CD8-positive, alpha-beta memory T cell (primary cell): ENCODE measurements at regions not wholly inside any gene's neighbourhood (a gene's known extent, or its start where the extent isn't known, plus 50 kb on each side); places are given as distances from the start of the nearest gene placed in this dataset.
A peak's percentile ranks its signal among the peaks of the same experiment; 100 is the strongest.

ENCODE experiments used
- CTCF ChIA-PET: fragments of 350-600 bp; sonication (Branson Sonifier 250); formaldehyde crosslinking; loops from one replicate; lab custom pipeline; 2021; ENCODE audit warnings: antibody characterized with exemption; lab: Charles Lee
- POLR2A ChIA-PET: fragments of 350-600 bp; sonication (Branson Sonifier 250); formaldehyde crosslinking; loops from one replicate; lab custom pipeline; 2021; ENCODE audit warnings: antibody characterized with exemption; lab: Charles Lee
- DNase-seq, 5 donors: peaks; one replicate each; pipeline versions ENCODE4 v3.0.0 to v3.0.0-alpha.2; 2020 to 2022; ENCODE audit warnings: mixed read lengths in 1 of 5
- H3K27ac ChIP-seq: one replicate; pipeline ENCODE4 v1.7.0; 2013; ENCODE audit warnings: low read depth, mild to moderate bottlenecking, low read length, moderate library complexity
- H3K27me3 ChIP-seq: 2 replicates; pipeline ENCODE4 v1.7.0; 2013; ENCODE audit warnings: low read length, mild to moderate bottlenecking; ENCODE audit not compliant: insufficient read depth, poor library complexity, severe bottlenecking
- H3K36me3 ChIP-seq: 2 replicates; pipeline ENCODE4 v1.7.0; 2013; ENCODE audit warnings: mild to moderate bottlenecking, low read length, moderate library complexity; ENCODE audit not compliant: insufficient read depth
- H3K4me1 ChIP-seq: 2 replicates; pipeline ENCODE4 v1.7.0; 2013; ENCODE audit warnings: mild to moderate bottlenecking, low read length, moderate library complexity; ENCODE audit not compliant: insufficient read depth
- H3K4me3 ChIP-seq: 2 replicates; pipeline ENCODE4 v1.7.0; 2013; ENCODE audit warnings: mild to moderate bottlenecking, low read length
- H3K9me3 ChIP-seq: 2 replicates; pipeline ENCODE4 v1.7.0; 2013; ENCODE audit warnings: mild to moderate bottlenecking, low read length
- H3K27ac Mint-ChIP-seq, 8 donors: one replicate each; pipeline ENCODE4 v1.8.0; 2020 to 2021; ENCODE audit warnings: mixed read lengths in 8 of 8, mild to moderate bottlenecking in 6 of 8, inconsistent platforms in 3 of 8, moderate library complexity in 3 of 8
- H3K27me3 Mint-ChIP-seq, 2 donors: one replicate each; pipeline ENCODE4 v1.8.0; 2020 to 2021; ENCODE audit warnings: mixed read lengths in 2 of 2, mild to moderate bottlenecking in 1 of 2, moderate library complexity in 1 of 2
- H3K36me3 Mint-ChIP-seq, 3 donors: one replicate each; pipeline ENCODE4 v1.8.0; 2020 to 2021; ENCODE audit warnings: mixed read lengths in 3 of 3, inconsistent platforms in 1 of 3, mild to moderate bottlenecking in 1 of 3
- H3K4me1 Mint-ChIP-seq, 3 donors: one replicate each; pipeline ENCODE4 v1.8.0; 2020 to 2021; ENCODE audit warnings: mixed read lengths in 3 of 3, inconsistent platforms in 1 of 3, mild to moderate bottlenecking in 1 of 3
- H3K4me3 Mint-ChIP-seq, 7 donors: one replicate each; pipeline ENCODE4 v1.8.0; 2020 to 2021; ENCODE audit warnings: mixed read lengths in 7 of 7, mild to moderate bottlenecking in 6 of 7, moderate library complexity in 4 of 7, inconsistent platforms in 2 of 7
- H3K9me3 Mint-ChIP-seq, 5 donors: one replicate each; pipeline ENCODE4 v1.8.0; 2020 to 2022; ENCODE audit warnings: mixed read lengths in 5 of 5, mild to moderate bottlenecking in 3 of 5, moderate library complexity in 2 of 5, inconsistent platforms in 1 of 5

DNA sequence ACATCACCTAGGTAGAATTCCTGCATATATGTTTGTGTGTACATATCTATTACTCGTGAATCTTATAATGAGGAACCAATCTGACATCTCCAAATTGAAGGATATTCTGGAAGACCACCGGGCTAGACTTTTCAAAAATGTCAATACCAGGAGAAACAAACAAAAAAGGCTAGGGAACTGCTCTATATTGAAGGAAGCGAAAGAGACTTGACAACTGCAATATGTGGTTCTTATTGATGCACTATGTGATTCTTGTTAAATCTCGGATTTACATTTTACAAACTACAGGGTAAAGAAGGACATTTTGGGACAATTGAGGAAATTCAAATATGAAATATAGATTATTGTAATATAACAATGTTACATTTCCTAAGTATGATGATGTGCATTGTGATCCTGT is 137.5 kb upstream of the CCDC54 start:
- H3K9me3 Mint-ChIP-seq: no peaks in the 10 kb centered on the region
- ChIA-PET POLR2A (no interaction called here), CTCF (interaction anchor here (0.7 kb wide), 1 partner anchor 688 kb away, joined by 3 read pairs; no protein-coding TSS in a partner anchor)
- Histone ChIP-seq H3K27me3 (no peaks in the 10 kb centered on the region), H3K27ac (no peak overlapping the region), H3K4me1 (peaks cover 8% of the 10 kb centered on the region), H3K4me3 (no peak overlapping the region), H3K36me3 (no peaks in the 10 kb centered on the region), H3K9me3 (no peaks in the 10 kb centered on the region)
- H3K27me3 Mint-ChIP-seq: peaks cover 0 to 3% of the 10 kb centered on the region in 2 donors
- peaks cover 0 to 3% (median 0%) of the 10 kb centered on the region in 3 donors for H3K36me3 Mint-ChIP-seq
- DNase-seq: no peak
- H3K27ac Mint-ChIP-seq: peak overlapping the region in 1 of 8 donors; percentile 30
- peaks cover 14 to 34% (median 28%) of the 10 kb centered on the region in 3 donors for H3K4me1 Mint-ChIP-seq
- H3K4me3 Mint-ChIP-seq: peak overlapping the region; percentile 86 to 95 (median 91)

DNA sequence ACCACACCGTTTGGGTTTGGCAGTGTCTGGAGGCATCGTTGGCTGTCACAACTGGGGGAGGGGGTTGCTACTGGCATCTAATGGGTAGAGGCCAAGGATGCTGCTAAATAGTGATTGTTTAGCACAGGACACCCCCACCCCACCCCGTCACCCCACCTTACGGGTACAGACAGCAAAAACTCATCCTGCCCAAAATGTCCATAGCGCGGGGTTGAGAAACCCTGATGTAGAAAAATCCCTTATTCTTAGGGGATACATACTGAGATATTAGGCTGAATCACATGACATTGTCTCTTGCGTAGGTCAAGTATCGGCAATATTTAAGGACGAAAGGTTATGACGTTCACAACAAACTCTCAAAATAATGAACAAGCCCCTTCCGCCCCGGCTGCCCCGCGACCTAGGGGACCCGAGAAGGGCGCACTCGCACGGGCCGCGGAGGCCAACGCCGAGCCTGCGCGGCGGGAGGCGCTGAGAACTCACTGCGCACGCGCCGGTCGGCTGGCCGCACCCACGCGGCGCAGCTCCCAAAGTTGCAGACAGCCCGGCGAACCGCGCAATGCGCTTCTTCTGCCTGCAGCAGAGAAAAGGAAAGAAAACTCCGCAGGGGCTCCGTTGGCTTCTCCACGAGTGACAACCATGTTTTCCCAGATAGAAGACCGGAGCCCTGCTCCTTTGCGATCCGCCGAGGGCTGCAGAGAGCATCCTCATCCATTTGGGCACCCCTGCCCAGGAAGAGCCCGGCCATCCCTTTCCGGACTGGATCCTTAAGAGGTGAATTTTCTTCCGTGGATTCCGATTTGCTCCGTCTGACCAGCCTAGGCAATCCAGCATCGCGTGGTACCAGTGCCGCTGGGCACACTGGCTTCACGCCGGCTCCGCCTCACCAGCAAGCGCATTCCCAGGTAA is 136.8 kb upstream of the CCDC54 start:
- DNase-seq: peak; percentile 59 to 80 (median 69)
- Mint-ChIP-seq H3K36me3 (peaks cover 0 to 3% (median 0%) of the 10 kb centered on the region in 3 donors), H3K4me1 (peaks cover 14 to 33% (median 28%) of the 10 kb centered on the region in 3 donors), H3K27ac (peak overlapping the region in 6 of 8 donors; percentile 27 to 84 (median 34)), H3K9me3 (no peaks in the 10 kb centered on the region), H3K4me3 (peak overlapping the region; percentile 86 to 95 (median 91)), H3K27me3 (peaks cover 0 to 3% of the 10 kb centered on the region in 2 donors)
- ChIA-PET CTCF (interaction anchor here (0.6 to 1.0 kb wide), 2 partner anchors 181 to 1077 kb away, joined by 3 read pairs; no protein-coding TSS in a partner anchor), POLR2A (no interaction called here)
- Histone ChIP-seq H3K4me1 (peaks cover 8% of the 10 kb centered on the region), H3K9me3 (no peaks in the 10 kb centered on the region), H3K27ac (no peak overlapping the region), H3K27me3 (no peaks in the 10 kb centered on the region), H3K4me3 (peak overlapping the region; percentile 53), H3K36me3 (no peaks in the 10 kb centered on the region)

DNA sequence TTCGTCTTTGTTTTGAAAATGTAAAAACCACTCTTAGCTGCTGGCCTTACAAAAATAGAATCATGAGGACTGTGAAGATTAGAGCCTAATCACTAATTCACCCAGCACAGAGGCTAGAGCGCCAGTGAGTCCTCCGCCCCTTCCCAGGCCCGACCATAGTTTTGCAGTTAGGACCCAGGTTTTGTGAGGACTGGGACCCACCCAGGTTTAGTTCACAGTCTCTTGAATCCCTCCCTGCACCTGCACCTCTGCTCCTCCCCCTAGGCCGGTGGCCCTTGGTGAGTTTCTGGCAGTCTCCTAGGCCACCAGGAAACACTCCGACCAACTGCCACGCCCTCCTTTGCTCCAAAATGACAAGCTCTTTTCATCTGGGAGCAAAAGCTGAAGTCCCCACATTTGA is 136.0 kb upstream of the CCDC54 start:
- Mint-ChIP-seq H3K36me3 (peaks cover 0 to 3% (median 0%) of the 10 kb centered on the region in 3 donors), H3K4me3 (peak overlapping the region; percentile 86 to 95 (median 91)), H3K27ac (peak overlapping the region in 4 of 8 donors; percentile 6 to 48 (median 26)), H3K9me3 (no peaks in the 10 kb centered on the region), H3K27me3 (peaks cover 0 to 3% of the 10 kb centered on the region in 2 donors), H3K4me1 (peaks cover 10 to 25% (median 20%) of the 10 kb centered on the region in 3 donors)
- H3K9me3 ChIP-seq: no peaks in the 10 kb centered on the region
- peak overlapping the region; percentile 53 for H3K4me3 ChIP-seq
- ChIA-PET POLR2A (no interaction called here), CTCF (no interaction called here)
- H3K36me3 ChIP-seq: no peaks in the 10 kb centered on the region
- DNase-seq: peak in 2 of 5 donors; percentile 1 to 5
- H3K4me1 ChIP-seq: peaks cover 8% of the 10 kb centered on the region
- H3K27ac ChIP-seq: no peak overlapping the region
- no peaks in the 10 kb centered on the region for H3K27me3 ChIP-seq

DNA sequence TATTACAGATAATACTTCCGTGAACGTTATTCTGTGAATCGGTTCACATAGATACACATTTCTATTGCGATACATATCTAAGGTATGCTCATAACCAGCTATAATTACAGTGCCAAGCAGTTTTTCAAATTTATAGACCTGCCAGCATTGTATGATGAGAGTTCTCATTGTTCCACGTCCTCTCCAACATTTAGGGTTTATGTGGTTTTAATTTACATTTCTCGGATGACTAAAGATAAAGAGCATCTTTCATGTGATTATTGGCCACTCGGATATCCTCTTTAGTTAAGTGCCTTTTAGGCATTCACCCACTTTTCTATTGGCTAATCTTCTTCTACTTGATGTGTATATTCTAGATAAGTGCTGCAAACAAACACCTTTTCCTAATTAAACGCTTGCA is 134.7 kb upstream of the CCDC54 start:
- Histone ChIP-seq H3K4me1 (peaks cover 8% of the 10 kb centered on the region), H3K4me3 (no peak overlapping the region), H3K36me3 (no peaks in the 10 kb centered on the region), H3K27me3 (no peaks in the 10 kb centered on the region), H3K9me3 (no peaks in the 10 kb centered on the region), H3K27ac (no peak overlapping the region)
- ChIA-PET POLR2A (no interaction called here), CTCF (no interaction called here)
- Mint-ChIP-seq H3K27ac (no peak overlapping the region), H3K27me3 (peaks cover 0 to 3% of the 10 kb centered on the region in 2 donors), H3K4me1 (peaks cover 10 to 25% (median 19%) of the 10 kb centered on the region in 3 donors), H3K9me3 (no peaks in the 10 kb centered on the region), H3K36me3 (peaks cover 0 to 3% (median 3%) of the 10 kb centered on the region in 3 donors), H3K4me3 (peak overlapping the region in 1 of 7 donors; percentile 40)
- no peak for DNase-seq

DNA sequence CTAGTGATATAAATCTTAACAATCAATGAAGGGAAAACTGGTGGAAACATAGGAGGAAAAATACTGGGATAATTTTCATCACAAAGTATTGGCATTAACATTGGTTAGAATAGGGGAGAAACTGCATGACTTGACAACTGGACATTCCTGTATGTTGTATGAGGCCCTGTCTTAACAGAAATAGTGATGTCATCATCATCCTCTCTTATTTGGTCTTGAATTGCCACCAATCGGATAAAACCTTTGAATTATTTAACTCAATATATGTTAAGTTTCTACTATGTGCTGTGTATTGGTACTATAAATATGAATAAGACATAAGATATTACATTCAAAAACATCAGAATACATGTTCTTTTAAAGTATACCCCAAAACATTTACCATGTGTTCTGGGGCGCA is 130.1 kb upstream of the CCDC54 start:
- H3K4me1 ChIP-seq: no peaks in the 10 kb centered on the region
- H3K27me3 ChIP-seq: no peaks in the 10 kb centered on the region
- no peak overlapping the region for H3K27ac ChIP-seq
- no peak overlapping the region for H3K27ac Mint-ChIP-seq
- ChIA-PET CTCF (interaction anchor here (3.0 kb wide), 1 partner anchor 11 kb away, joined by 7 read pairs; no protein-coding TSS in a partner anchor), POLR2A (no interaction called here)
- H3K36me3 ChIP-seq: no peaks in the 10 kb centered on the region
- H3K9me3 ChIP-seq: no peaks in the 10 kb centered on the region
- peaks cover 0 to 5% (median 4%) of the 10 kb centered on the region in 3 donors for H3K4me1 Mint-ChIP-seq
- H3K4me3 Mint-ChIP-seq: no peak overlapping the region
- H3K9me3 Mint-ChIP-seq: no peaks in the 10 kb centered on the region
- no peaks in the 10 kb centered on the region for H3K27me3 Mint-ChIP-seq
- DNase-seq: no peak
- no peak overlapping the region for H3K4me3 ChIP-seq
- peaks cover 0 to 4% (median 0%) of the 10 kb centered on the region in 3 donors for H3K36me3 Mint-ChIP-seq

DNA sequence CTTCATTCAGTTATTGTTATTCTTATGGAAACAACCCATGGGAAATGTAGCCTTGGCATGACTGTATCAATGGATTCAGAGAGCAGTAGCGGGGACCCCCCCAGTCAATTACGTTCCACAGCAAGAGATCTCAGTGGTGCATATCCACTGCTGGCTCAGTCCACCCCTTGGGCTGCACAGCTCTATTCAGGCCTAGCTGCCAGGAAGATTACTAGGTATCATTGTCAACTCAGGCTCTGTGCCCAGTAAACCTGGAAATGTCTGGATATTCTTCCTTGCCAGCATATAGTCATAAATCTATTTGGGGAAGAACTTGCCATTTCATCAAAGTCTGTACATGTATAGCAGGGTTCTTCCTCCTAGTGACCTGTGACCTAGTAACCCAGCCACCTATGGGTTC is 128.1 kb upstream of the CCDC54 start:
- H3K36me3 ChIP-seq: no peaks in the 10 kb centered on the region
- no peak for DNase-seq
- H3K27me3 Mint-ChIP-seq: no peaks in the 10 kb centered on the region
- H3K9me3 Mint-ChIP-seq: no peaks in the 10 kb centered on the region
- H3K36me3 Mint-ChIP-seq: peaks cover 0 to 4% (median 0%) of the 10 kb centered on the region in 3 donors
- ChIA-PET CTCF (interaction anchor here (1.6 kb wide), 1 partner anchor 14 kb away, joined by 4 read pairs; no protein-coding TSS in a partner anchor), POLR2A (no interaction called here)
- no peak overlapping the region for H3K27ac ChIP-seq
- H3K4me1 ChIP-seq: no peaks in the 10 kb centered on the region
- H3K27me3 ChIP-seq: no peaks in the 10 kb centered on the region
- H3K4me3 Mint-ChIP-seq: no peak overlapping the region
- H3K4me3 ChIP-seq: no peak overlapping the region
- no peak overlapping the region for H3K27ac Mint-ChIP-seq
- no peaks in the 10 kb centered on the region for H3K4me1 Mint-ChIP-seq
- H3K9me3 ChIP-seq: no peaks in the 10 kb centered on the region

DNA sequence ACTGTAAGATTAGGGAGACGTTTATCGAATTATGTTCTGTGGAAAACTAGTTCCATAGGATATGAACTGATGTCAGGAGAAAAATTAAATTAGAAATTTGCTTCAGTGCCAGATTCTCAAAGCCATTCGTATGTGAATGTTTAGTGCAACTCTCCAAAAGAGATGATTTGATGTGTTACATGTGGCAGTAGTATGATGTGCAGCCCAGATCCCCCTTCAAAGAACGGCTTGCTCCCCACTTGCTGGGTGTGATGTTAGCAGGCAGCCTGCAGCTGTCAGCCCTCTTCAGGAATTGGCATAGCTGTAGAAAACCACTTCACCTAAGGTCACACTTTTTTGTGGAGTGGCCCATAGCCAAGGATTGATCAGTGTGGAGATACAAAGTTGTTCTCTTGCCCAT is 127.0 kb upstream of the CCDC54 start:
- H3K9me3 ChIP-seq: no peaks in the 10 kb centered on the region
- Mint-ChIP-seq H3K27me3 (peaks cover 0 to 2% of the 10 kb centered on the region in 2 donors), H3K36me3 (peaks cover 0 to 4% (median 0%) of the 10 kb centered on the region in 3 donors), H3K9me3 (no peaks in the 10 kb centered on the region), H3K27ac (peak overlapping the region in 1 of 8 donors; percentile 54), H3K4me3 (no peak overlapping the region), H3K4me1 (no peaks in the 10 kb centered on the region)
- CTCF ChIA-PET: no interaction called here
- H3K4me3 ChIP-seq: no peak overlapping the region
- POLR2A ChIA-PET: no interaction called here
- DNase-seq: no peak
- H3K36me3 ChIP-seq: no peaks in the 10 kb centered on the region
- H3K27me3 ChIP-seq: no peaks in the 10 kb centered on the region
- no peaks in the 10 kb centered on the region for H3K4me1 ChIP-seq
- H3K27ac ChIP-seq: no peak overlapping the region

DNA sequence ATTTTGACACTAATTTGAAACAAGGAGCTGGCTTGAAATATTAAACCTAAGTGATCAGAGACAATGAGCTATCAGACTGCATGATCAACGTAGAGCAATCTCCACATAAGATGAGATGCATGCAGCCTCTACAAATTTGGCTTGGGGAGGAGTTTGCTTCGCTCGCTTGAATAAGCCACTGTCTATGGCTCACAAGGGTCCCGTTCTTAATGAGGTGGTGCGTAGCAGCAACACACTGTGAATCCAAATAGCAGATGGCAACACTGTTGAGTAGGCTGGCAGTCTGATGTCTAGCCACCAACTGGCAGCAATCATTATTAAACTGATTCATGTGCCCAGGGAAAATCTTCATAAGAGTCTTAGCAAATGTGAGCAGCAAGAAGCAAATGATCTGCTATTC is 125.4 kb upstream of the CCDC54 start:
- CTCF ChIA-PET: interaction anchor here (1.0 kb wide), 1 partner anchor 16 kb away, joined by 4 read pairs; no protein-coding TSS in a partner anchor
- H3K4me1 Mint-ChIP-seq: no peaks in the 10 kb centered on the region
- POLR2A ChIA-PET: no interaction called here
- H3K9me3 Mint-ChIP-seq: no peaks in the 10 kb centered on the region
- peaks cover 0 to 6% of the 10 kb centered on the region in 2 donors for H3K27me3 Mint-ChIP-seq
- no peaks in the 10 kb centered on the region for H3K27me3 ChIP-seq
- no peak overlapping the region for H3K27ac ChIP-seq
- H3K4me1 ChIP-seq: no peaks in the 10 kb centered on the region
- H3K36me3 ChIP-seq: no peaks in the 10 kb centered on the region
- DNase-seq: no peak
- H3K9me3 ChIP-seq: no peaks in the 10 kb centered on the region
- no peak overlapping the region for H3K4me3 ChIP-seq
- peaks cover 0 to 4% (median 0%) of the 10 kb centered on the region in 3 donors for H3K36me3 Mint-ChIP-seq
- H3K27ac Mint-ChIP-seq: no peak overlapping the region
- no peak overlapping the region for H3K4me3 Mint-ChIP-seq
